ENCODE measurements at regions not wholly inside any gene's neighbourhood (a gene's known extent, or its start where the extent isn't known, plus 50 kb on each side); places are given as distances from the start of the nearest gene placed in this dataset.

DNA sequence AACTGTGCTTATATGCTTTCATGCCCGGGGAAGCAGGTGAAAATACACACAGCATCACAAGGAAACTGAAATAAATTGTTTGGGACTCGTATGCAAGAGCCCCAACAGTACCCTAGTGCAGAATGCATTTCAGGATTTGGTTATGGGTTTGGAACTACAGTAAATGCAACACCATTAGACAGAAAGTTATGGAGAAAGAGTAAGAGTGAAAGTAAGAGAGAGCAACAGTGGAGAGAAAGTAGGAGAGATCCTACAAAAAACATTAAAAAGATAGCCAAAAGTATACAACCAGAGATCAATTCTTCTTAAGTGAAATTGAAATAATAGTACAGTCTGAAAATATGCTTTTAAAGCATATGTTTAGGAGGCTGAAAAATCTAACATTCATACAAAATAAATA lies 231.1 kb downstream of the TFEC start:
- Histone ChIP-seq H3K4me1 (ENCODE audit: control insufficient read depth, extremely low read depth, insufficient read depth, low read length) (no peaks in the 10 kb centered on the region), H3K4me3 (replicated peaks in 1 of 3; ENCODE audit: insufficient read depth in 1 of 3, low read depth in 1 of 3, low read length in 3 of 3) (no peak overlapping the region), H4K20me1 (replicated peaks; ENCODE audit: control insufficient read depth, extremely low read depth, insufficient read depth, low read length) (no peaks in the 10 kb centered on the region), H3K9ac (replicated peaks; ENCODE audit: extremely low read depth, insufficient read depth, low read length) (no peak overlapping the region), H3K9me3 (replicated peaks; ENCODE audit: control insufficient read depth, insufficient read depth, low read length) (no peaks in the 10 kb centered on the region), H3K27ac (ENCODE audit: insufficient read depth, low read depth, low read length) (no peak overlapping the region), H3K9me1 (replicated peaks; ENCODE audit: control insufficient read depth, extremely low read depth, insufficient read depth, low read length) (no peaks in the 10 kb centered on the region), H3K79me2 (ENCODE audit: control insufficient read depth, insufficient read depth, low read length) (no peaks in the 10 kb centered on the region), H3K27me3 (ENCODE audit: control insufficient read depth in 2 of 2, insufficient read depth in 2 of 2, low read length in 2 of 2) (peaks cover 0 to 2% of the 10 kb centered on the region in 2 experiments), H3K4me2 (ENCODE audit: insufficient read depth, low read length) (no peak overlapping the region), H3K36me3 (ENCODE audit: control insufficient read depth in 2 of 2, extremely low read depth in 1 of 2, insufficient read depth in 2 of 2, low read length in 2 of 2) (no peaks in the 10 kb centered on the region), H2AFZ (ENCODE audit: low read depth, low read length) (no peak overlapping the region)
- DNase-seq (ENCODE audit: low read depth, low spot score) (no peak), FAIRE-seq (no peak)
- TF ChIP-seq CTCF (IDR thresholded peaks at IDR 0.05; ENCODE audit: extremely low read depth in 1 of 2, insufficient read depth in 1 of 2, low read depth in 1 of 2, low read length in 2 of 2) (no peak), JUN (IDR thresholded peaks at IDR 0.05; ENCODE audit: borderline replicate concordance, insufficient read depth, insufficient read length, low read depth) (no peak), POLR2A (IDR thresholded peaks at IDR 0.05; ENCODE audit: low read depth, low read length) (no peak), POLR2AphosphoS5 (IDR thresholded peaks at IDR 0.05; ENCODE audit: insufficient read depth, low read depth, low read length) (no peak), GATA2 (IDR thresholded peaks at IDR 0.05; ENCODE audit: insufficient read depth, insufficient read length, low read depth, low read length) (no peak), EZH2 (IDR thresholded peaks at IDR 0.05; ENCODE audit: borderline replicate concordance, low read depth, low read length, severe bottlenecking) (no peak), FOS (IDR thresholded peaks at IDR 0.05; ENCODE audit: borderline replicate concordance, insufficient read depth, low read length) (no peak), MYC (IDR thresholded peaks at IDR 0.05; ENCODE audit: low read depth, low read length) (no peak)
- TF ChIP-seq, protein P1, sequence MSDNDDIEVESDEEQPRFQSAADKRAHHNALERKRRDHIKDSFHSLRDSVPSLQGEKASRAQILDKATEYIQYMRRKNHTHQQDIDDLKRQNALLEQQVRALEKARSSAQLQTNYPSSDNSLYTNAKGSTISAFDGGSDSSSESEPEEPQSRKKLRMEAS (IDR thresholded peaks at IDR 0.05; ENCODE audit: insufficient read depth, insufficient read length), result no peak
- dilution Hi-C loops (cut with MboI; ENCODE audit: extremely low pct_ligation_motif_present, low sequenced_read_pairs), result no loop called here
- intact Hi-C loops (cut with micrococcal nuclease), result no loop called here
- BruUV-seq (replicated peaks), result no TSS peak
- POLR2A ChIA-PET, result no interaction called here
- CTCF ChIA-PET, result no interaction called here

Data from endothelial cell of umbilical vein (primary cell).